Transverse colon (tissue), 3 donors: ENCODE measurements at regions not wholly inside any gene's neighbourhood (a gene's known extent, or its start where the extent isn't known, plus 50 kb on each side); places are given as distances from the start of the nearest gene placed in this dataset.
"Not testable (repeated sequence)": the region's sequence is repeated elsewhere in the genome, so short reads cannot be mapped to it uniquely, and the experiment has no call there.

Experiments used
- EP300 ChIP-seq: sonication (generic); formaldehyde crosslinking; IDR thresholded peaks from one replicate; pipeline ENCODE4 v1.6.1; 2017; ENCODE audit warnings: antibody characterized with exemption, low read depth
- TF ChIP-seq, protein P1 (sequence below), 5 experiments: fragments of 200-600 bp in 3 of 5; fragments of 450-650 bp in 2 of 5; sonication (generic) in 3 of 5; IDR thresholded peaks; 1 replicate in 2 of 5; 2 replicates in 3 of 5; pipeline ENCODE4 v1.5.1; 2016 to 2017; ENCODE audit warnings: antibody characterized with exemption in 5 of 5, inconsistent platforms in 3 of 5, mild to moderate bottlenecking in 2 of 5, moderate library complexity in 1 of 5

DNA sequence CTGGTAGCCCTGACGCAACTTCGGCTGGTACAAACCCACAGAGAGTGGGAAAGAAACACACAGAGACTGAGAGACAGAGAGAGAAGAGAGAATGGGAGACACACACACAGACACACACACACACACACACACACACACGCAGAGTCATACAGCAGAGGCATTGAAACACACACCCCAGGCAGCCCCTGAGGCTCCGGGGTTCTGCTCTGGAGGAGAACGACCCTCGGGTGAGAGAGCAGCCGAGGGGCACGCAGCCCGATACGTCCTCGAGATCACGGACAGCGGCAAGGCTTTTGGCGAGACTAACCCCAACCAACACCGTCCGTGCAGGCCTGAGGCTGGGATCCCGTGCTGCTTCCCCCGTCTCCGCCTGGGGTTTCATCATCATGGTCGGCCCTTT lies 700.8 kb upstream of the TPTE start:
- TF ChIP-seq, protein P1, sequence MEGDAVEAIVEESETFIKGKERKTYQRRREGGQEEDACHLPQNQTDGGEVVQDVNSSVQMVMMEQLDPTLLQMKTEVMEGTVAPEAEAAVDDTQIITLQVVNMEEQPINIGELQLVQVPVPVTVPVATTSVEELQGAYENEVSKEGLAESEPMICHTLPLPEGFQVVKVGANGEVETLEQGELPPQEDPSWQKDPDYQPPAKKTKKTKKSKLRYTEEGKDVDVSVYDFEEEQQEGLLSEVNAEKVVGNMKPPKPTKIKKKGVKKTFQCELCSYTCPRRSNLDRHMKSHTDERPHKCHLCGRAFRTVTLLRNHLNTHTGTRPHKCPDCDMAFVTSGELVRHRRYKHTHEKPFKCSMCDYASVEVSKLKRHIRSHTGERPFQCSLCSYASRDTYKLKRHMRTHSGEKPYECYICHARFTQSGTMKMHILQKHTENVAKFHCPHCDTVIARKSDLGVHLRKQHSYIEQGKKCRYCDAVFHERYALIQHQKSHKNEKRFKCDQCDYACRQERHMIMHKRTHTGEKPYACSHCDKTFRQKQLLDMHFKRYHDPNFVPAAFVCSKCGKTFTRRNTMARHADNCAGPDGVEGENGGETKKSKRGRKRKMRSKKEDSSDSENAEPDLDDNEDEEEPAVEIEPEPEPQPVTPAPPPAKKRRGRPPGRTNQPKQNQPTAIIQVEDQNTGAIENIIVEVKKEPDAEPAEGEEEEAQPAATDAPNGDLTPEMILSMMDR (IDR thresholded peaks at IDR 0.05): not testable (repeated sequence)
- TF ChIP-seq EP300: not testable (repeated sequence)
